PC-3 (cell line): ENCODE measurements at regions not wholly inside any gene's neighbourhood (a gene's known extent, or its start where the extent isn't known, plus 50 kb on each side); places are given as distances from the start of the nearest gene placed in this dataset.

Experiments used
- ATAC-seq: fragments of 200-7000 bp; cut with Tn5 transposase; 2 replicates; pipeline ENCODE4 v1.9.1; 2020; ENCODE audit warnings: mild to moderate bottlenecking, moderate library complexity
- BruUV-seq: library from RNA; stranded (reverse); fragments of 400-500 nt; replicated peaks from 2 replicates; lab custom pipeline; 2021; lab: Mats Ljungman, UMichigan
- CTCF ChIA-PET: fragments of 300-600 bp; sonication (Branson Sonifier 250); formaldehyde crosslinking; loops from one replicate; lab custom pipeline; 2022; ENCODE audit warnings: antibody characterized with exemption; lab: Charles Lee
- POLR2A ChIA-PET: fragments of 300-600 bp; sonication (Branson Sonifier 250); formaldehyde crosslinking; loops from one replicate; lab custom pipeline; 2022; ENCODE audit warnings: antibody characterized with exemption; ENCODE audit not compliant: unreplicated experiment; lab: Charles Lee
- DNase-seq: peaks from one replicate; pipeline ENCODE4 v3.0.0-alpha.2; 2015
- H2AFZ ChIP-seq: fragments of 300-600 bp; sonication (generic); 2 replicates; pipeline ENCODE4 v1.6.0; 2016; ENCODE audit warnings: antibody characterized with exemption, low read length
- H3F3A ChIP-seq: fragments of 300-600 bp; sonication (generic); one replicate; pipeline ENCODE4 v1.6.0; 2017; ENCODE audit warnings: antibody characterized with exemption, low read length, control low read depth, mild to moderate bottlenecking; ENCODE audit not compliant: unreplicated experiment
- H3K27ac ChIP-seq: fragments of 300-600 bp; sonication (generic); 2 replicates; pipeline ENCODE4 v1.5.1; 2016; ENCODE audit warnings: mild to moderate bottlenecking, low read length
- H3K27me3 ChIP-seq: fragments of 300-600 bp; sonication (generic); 2 replicates; pipeline ENCODE4 v1.6.1; 2016; ENCODE audit warnings: low read length, mixed read lengths
- H3K36me3 ChIP-seq: fragments of 300-600 bp; sonication (generic); 2 replicates; pipeline ENCODE4 v1.6.1; 2016; ENCODE audit warnings: low read depth, mixed run types, low read length, mixed read lengths
- H3K4me1 ChIP-seq: fragments of 300-600 bp; sonication (generic); 2 replicates; pipeline ENCODE4 v1.5.1; 2016; ENCODE audit warnings: low read length; ENCODE audit not compliant: insufficient read depth
- H3K4me2 ChIP-seq: fragments of 300-600 bp; sonication (generic); 2 replicates; pipeline ENCODE4 v1.6.0; 2016; ENCODE audit warnings: low read length
- H3K4me3 ChIP-seq: fragments of 300-600 bp; sonication (generic); 2 replicates; pipeline ENCODE4 v1.5.1; 2016; ENCODE audit warnings: mild to moderate bottlenecking, low read length, mixed read lengths
- H3K79me2 ChIP-seq: fragments of 300-600 bp; sonication (generic); 2 replicates; pipeline ENCODE4 v1.6.1; 2017; ENCODE audit warnings: low read length, mixed read lengths
- H3K9ac ChIP-seq: fragments of 300-600 bp; sonication (generic); 2 replicates; pipeline ENCODE4 v1.6.0; 2016; ENCODE audit warnings: mild to moderate bottlenecking, low read length
- H3K9me2 ChIP-seq: fragments of 300-600 bp; sonication (generic); replicated peaks from 2 replicates; pipeline ENCODE4 v1.6.1; 2016; ENCODE audit warnings: mixed run types, low read length, mixed read lengths
- H3K9me3 ChIP-seq: fragments of 300-600 bp; sonication (generic); 2 replicates; pipeline ENCODE4 v1.6.1; 2016; ENCODE audit warnings: low read length, mixed read lengths
- H4K20me1 ChIP-seq: fragments of 300-600 bp; sonication (generic); 2 replicates; pipeline ENCODE4 v1.6.1; 2016; ENCODE audit warnings: low read length, mixed read lengths
- CTCF ChIP-seq: fragments of 300-600 bp; sonication (generic); conservative IDR thresholded peaks from 2 replicates; pipeline ENCODE4 v1.5.1; 2017; ENCODE audit warnings: antibody characterized with exemption, low read depth, mild to moderate bottlenecking, low read length
- EZH2 ChIP-seq: fragments of 300-600 bp; sonication (generic); IDR thresholded peaks from one replicate; pipeline ENCODE4 v1.6.1; 2017; ENCODE audit warnings: antibody characterized with exemption, mild to moderate bottlenecking, low read length; ENCODE audit not compliant: unreplicated experiment
- EZH2phosphoT487 ChIP-seq: fragments of 300-600 bp; sonication (generic); IDR thresholded peaks from 2 replicates; pipeline ENCODE4 v1.6.1; 2018; ENCODE audit warnings: mild to moderate bottlenecking, antibody characterized with exemption, low read length, borderline replicate concordance
- intact Hi-C: fragments of 100-400 bp; cut with micrococcal nuclease; formaldehyde crosslinking; loops from 2 replicates; pipeline ENCODE4 v1.9.0; 2023

- CTCF ChIA-PET = no interaction called here
- intact Hi-C loops = no loop called here
- Histone ChIP-seq H4K20me1 (no peaks in the 10 kb centered on the region), H3K79me2 (no peaks in the 10 kb centered on the region), H3K9me2 (no peaks in the 10 kb centered on the region), H3K27me3 (no peaks in the 10 kb centered on the region), H3K9ac (no peak overlapping the region), H3K27ac (no peak overlapping the region), H3K4me3 (no peak overlapping the region), H3K9me3 (no peaks in the 10 kb centered on the region), H3K4me2 (no peak overlapping the region), H3K4me1 (peaks cover 2% of the 10 kb centered on the region; the same call in 1 of the 2 replicates), H3K36me3 (no peaks in the 10 kb centered on the region), H2AFZ (no peak overlapping the region), H3F3A (no peaks in the 10 kb centered on the region)
- TF ChIP-seq CTCF = no peak
- TF ChIP-seq EZH2 = no peak
- TF ChIP-seq EZH2phosphoT487 = no peak
- no TSS peak for BruUV-seq
- DNase-seq (no peak), ATAC-seq (no peak)
- POLR2A ChIA-PET = no interaction called here
Observed at GRCh38 chr13:95385373-95385772, 84.1 kb upstream of the ABCC4 start.

- no peaks in the 10 kb centered on the region for H3K79me2 ChIP-seq
- ChIA-PET CTCF (no interaction called here), POLR2A (no interaction called here)
- H3K27me3 ChIP-seq = no peaks in the 10 kb centered on the region
- no peaks in the 10 kb centered on the region for H3K36me3 ChIP-seq
- DNase-seq = no peak
- no peak overlapping the region for H2AFZ ChIP-seq
- no peak for TF ChIP-seq CTCF
- TF ChIP-seq EZH2phosphoT487 = no peak
- TF ChIP-seq EZH2 = no peak
- no peak overlapping the region for H3K9ac ChIP-seq
- no peak overlapping the region for H3K4me3 ChIP-seq
- no peak overlapping the region for H3K27ac ChIP-seq
- no peak for ATAC-seq
- H3F3A ChIP-seq = no peaks in the 10 kb centered on the region
- H3K4me2 ChIP-seq = no peak overlapping the region
- no peaks in the 10 kb centered on the region for H3K4me1 ChIP-seq
- no TSS peak for BruUV-seq
- no peaks in the 10 kb centered on the region for H3K9me3 ChIP-seq
- H4K20me1 ChIP-seq = no peaks in the 10 kb centered on the region
- H3K9me2 ChIP-seq = no peaks in the 10 kb centered on the region
- intact Hi-C loops = no loop called here
Observed at GRCh38 chr13:95385798-95386197, 84.5 kb upstream of the ABCC4 start.

GRCh38 chr13:95386370-95386769 is 85.1 kb upstream of the ABCC4 start:
- no TSS peak for BruUV-seq
- ATAC-seq (no peak), DNase-seq (no peak)
- H3K36me3 ChIP-seq = no peaks in the 10 kb centered on the region
- H3K4me2 ChIP-seq = no peak overlapping the region
- H3K9me3 ChIP-seq = no peaks in the 10 kb centered on the region
- H3K4me1 ChIP-seq = no peaks in the 10 kb centered on the region
- H3K9me2 ChIP-seq = no peaks in the 10 kb centered on the region
- no peak overlapping the region for H2AFZ ChIP-seq
- no peaks in the 10 kb centered on the region for H4K20me1 ChIP-seq
- ChIA-PET POLR2A (no interaction called here), CTCF (no interaction called here)
- no peaks in the 10 kb centered on the region for H3K79me2 ChIP-seq
- no peaks in the 10 kb centered on the region for H3F3A ChIP-seq
- no peak overlapping the region for H3K4me3 ChIP-seq
- no peaks in the 10 kb centered on the region for H3K27me3 ChIP-seq
- TF ChIP-seq EZH2phosphoT487 (no peak), EZH2 (no peak), CTCF (no peak)
- no peak overlapping the region for H3K9ac ChIP-seq
- intact Hi-C loops = no loop called here
- no peak overlapping the region for H3K27ac ChIP-seq
